ENCODE measurements at regions not wholly inside any gene's neighbourhood (a gene's known extent, or its start where the extent isn't known, plus 50 kb on each side); places are given as distances from the start of the nearest gene placed in this dataset.

DNA sequence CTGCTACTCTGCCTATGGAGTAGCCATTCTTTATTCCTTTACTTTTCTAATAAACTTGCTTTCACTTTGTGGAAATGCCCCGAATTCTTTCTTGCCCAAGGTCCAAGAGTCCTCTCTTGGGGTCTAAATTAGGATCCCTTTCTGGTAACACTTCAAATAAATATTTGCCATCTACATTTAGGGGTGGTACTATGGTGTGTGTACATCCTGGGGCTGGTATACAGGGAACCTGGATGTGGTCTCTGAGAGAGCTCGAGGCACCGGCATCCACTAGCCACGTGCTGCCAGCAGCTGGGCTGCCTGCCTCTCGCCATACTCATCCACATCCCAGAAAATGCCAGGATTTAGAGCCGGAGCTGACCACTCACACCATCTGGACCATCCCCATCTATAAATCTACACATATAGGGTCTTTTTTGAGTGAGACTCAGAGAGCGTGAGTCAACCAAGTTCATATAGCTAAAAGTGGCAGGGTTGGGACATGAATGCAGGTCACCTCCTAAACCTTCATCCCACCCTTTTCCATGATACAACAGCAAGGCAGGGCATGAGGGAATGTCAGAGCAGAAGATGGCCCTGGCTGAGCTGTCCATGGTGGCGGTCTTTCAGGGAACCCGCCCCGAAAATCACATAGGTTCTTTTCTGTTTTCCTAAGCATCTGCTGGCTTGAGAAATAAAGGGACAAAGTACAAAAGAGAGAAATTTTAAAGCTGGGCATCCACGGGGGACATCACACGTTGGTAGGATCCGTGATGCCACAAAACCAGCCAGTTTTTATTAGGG is 76.6 kb upstream of the F3 start:
- TF ChIP-seq, protein P1, sequence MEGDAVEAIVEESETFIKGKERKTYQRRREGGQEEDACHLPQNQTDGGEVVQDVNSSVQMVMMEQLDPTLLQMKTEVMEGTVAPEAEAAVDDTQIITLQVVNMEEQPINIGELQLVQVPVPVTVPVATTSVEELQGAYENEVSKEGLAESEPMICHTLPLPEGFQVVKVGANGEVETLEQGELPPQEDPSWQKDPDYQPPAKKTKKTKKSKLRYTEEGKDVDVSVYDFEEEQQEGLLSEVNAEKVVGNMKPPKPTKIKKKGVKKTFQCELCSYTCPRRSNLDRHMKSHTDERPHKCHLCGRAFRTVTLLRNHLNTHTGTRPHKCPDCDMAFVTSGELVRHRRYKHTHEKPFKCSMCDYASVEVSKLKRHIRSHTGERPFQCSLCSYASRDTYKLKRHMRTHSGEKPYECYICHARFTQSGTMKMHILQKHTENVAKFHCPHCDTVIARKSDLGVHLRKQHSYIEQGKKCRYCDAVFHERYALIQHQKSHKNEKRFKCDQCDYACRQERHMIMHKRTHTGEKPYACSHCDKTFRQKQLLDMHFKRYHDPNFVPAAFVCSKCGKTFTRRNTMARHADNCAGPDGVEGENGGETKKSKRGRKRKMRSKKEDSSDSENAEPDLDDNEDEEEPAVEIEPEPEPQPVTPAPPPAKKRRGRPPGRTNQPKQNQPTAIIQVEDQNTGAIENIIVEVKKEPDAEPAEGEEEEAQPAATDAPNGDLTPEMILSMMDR (IDR thresholded peaks at IDR 0.05) = no peak
- no peak for TF ChIP-seq POLR2A (IDR thresholded peaks at IDR 0.05)
